ENCODE measurements at regions not wholly inside any gene's neighbourhood (a gene's known extent, or its start where the extent isn't known, plus 50 kb on each side); places are given as distances from the start of the nearest gene placed in this dataset.

DNA sequence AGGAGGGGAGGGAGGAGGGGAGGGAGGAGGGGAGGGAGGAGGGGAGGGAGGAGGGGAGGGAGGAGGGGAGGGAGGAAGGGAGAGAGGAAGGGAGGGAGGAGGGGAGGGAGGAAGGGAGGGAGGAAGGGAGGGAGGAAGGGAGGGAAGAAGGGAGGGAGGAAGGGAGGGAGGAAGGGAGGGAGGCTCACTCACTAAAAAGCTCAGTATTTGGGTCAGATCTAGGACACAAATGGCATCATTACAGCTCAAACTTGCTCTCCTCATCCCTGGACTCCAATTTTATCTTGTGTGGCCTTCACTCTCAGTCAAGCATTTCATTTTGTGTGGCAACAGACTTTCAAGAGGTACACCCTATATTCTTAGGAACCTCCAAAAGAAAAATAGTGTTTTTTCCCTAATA lies 435.4 kb downstream of the IRS1 start:
- DNase-seq, result no peak

- no peak for DNase-seq
Observed at GRCh38 chr2:226362980-226363379, 436.6 kb downstream of the IRS1 start.

DNA sequence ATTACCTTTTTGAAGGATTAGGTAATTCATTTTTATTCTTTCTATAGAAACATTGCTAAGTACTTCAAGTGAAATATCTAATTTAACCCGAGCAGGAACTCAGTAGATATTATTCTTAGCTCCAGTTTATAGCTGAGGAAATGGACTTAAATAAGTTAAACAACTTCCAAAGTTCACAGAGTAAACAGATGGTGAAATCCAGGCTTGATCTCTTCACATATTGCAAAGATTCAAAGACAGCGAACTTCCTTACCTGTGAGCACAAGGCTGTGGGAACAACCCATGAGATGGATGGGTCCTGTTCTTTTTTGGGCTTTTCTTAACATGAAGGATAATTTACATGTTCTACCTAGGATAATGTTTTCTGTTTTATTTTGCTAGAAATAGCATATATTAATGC lies 439.0 kb downstream of the IRS1 start:
- DNase-seq, result no peak

DNA sequence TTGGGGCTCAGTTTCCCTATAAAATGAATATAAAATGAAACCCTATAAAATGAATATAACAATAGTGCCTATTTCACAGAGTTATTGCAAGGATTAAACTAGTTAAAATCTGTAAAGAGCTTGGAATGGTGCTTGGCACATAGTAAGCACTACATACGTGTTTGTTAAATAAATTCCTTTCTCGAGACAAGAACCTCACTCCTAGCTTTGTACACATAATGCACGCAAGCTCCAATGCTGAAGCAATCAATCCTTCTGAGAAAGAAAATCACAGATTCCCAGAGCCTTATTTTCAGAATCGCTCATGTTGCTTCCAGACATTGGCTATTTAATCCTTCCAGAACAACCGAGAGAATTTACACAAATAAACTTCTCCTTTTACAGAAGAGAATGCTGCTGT lies 440.9 kb downstream of the IRS1 start:
- no peak for DNase-seq

GRCh38 chr2:226357816-226358215 lies 441.8 kb downstream of the IRS1 start:
- DNase-seq, result no peak

DNA sequence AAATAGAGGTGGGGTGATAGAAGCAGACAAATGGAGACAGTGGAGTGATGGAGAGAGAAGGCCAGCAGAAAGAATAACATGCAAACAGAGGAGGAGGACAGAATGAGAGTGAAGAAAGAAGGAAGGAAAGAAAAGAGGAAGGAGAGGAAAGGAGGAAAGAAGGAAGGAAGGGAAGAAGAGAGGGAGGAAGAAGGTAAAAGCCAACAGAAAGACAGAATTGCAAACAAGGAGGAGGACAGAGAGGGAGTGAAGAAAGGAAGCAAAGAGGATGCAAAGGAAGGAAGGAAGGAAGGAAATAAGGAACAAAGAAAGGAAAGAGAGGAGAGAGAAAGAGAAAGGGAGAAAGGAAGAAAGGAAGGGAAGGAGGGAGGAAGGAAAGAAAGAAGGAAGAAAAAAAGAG lies 444.0 kb downstream of the IRS1 start:
- DNase-seq, result no peak

GRCh38 chr2:226354434-226354833 lies 445.2 kb downstream of the IRS1 start:
- DNase-seq, result no peak

GRCh38 chr2:226352941-226353560 lies 446.6 kb downstream of the IRS1 start:
- no peak for DNase-seq

DNA sequence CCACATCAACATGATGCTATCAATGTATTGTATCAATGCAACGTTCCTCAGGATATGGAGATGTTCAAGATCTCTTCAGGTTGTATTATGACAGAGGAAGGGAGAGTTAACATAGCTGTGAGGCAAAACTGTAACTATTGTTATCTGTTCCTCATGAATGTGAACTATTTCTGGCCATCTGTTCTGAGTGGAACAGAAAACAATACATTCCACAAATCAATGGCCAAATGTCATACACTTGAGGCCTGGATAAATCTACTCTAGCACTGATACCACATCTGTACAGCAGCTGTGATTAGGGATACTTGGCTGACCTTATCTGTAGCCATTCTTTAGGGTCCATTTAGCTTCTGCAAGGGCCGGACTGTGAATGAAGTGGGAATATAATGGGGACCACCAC lies 447.9 kb downstream of the IRS1 start:
- no peak for DNase-seq

DNA sequence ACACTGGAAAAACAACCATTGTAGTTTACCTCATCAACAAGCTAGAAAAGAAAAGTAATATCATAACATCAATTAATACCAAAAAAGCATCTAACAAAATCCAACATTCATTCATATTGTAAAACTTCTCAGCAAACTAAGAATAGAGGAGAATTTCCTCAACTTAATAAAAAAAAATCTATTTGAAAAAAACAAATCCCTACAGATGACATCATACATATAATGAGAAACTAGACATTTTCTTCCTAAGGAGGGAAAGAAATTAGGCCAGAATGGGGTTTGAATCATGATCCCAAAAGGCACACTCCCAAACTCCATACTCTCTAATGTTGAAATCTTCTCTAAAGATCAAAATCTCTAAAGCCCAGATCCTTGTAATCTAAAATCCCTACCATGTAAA lies 460.0 kb downstream of the IRS1 start:
- no peak for DNase-seq

- DNase-seq, result no peak
Observed at GRCh38 chr2:226338825-226339224, 460.8 kb downstream of the IRS1 start.

- DNase-seq, result no peak
Observed at GRCh38 chr2:226337941-226338600, 461.5 kb downstream of the IRS1 start.

DNA sequence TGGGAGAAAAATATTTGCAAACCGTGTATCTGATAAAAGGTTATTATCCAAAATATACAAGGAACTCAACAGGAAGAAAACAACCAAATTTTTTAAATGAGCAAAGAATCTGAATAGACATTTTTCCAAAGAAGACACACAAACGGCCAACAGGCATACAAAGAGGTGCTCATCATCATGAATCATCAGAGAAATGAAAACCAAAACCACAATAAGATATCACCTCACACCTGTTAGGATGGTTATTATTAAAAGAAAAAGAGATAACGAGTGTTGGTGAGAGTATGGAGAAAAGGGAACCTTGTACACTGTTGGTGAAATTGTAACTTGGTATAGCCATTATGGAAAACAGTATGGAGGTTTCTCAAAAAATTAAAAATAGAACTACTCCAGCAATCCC lies 463.3 kb downstream of the IRS1 start:
- DNase-seq, result no peak

DNA sequence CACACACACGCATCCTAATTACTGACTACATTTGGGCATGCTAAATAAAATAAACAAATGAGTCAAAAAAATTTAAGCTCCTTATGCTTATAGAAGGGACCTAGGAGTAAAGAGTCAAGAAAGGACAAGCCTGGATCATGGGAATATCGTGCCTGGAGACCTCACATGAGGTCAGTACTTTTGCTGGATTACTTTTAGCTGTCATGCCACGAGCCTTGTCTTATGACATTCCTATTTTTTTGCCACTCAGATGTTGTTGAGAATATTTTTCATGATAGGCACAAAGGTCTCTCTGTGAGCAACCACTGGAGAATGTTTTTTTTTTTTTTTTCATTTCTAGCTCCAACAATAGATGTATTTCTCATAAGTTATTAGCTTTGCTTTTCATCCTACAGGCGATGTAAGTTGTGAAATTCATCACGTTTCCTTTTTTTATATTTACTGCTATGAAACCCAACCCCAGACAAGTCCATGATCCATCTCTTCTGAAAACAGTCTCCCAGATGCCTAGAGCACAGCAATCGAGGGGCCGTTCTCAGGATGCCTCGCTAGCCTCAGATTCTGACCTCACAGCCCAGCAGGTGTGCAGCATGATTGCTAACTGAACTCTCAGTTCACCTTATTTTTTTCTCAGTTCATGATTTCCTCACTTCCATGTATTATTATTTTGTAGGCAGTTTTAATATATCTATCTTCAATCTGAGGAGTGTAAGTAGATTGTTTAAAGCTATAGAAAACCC lies 464.5 kb downstream of the IRS1 start:
- no peak for DNase-seq

GRCh38 chr2:226333388-226333787 lies 466.2 kb downstream of the IRS1 start:
- no peak for DNase-seq

- no peak for DNase-seq
Observed at GRCh38 chr2:226330206-226330605, 469.4 kb downstream of the IRS1 start.

- DNase-seq, result no peak
Observed at GRCh38 chr2:226329180-226329579, 470.4 kb downstream of the IRS1 start.

DNA sequence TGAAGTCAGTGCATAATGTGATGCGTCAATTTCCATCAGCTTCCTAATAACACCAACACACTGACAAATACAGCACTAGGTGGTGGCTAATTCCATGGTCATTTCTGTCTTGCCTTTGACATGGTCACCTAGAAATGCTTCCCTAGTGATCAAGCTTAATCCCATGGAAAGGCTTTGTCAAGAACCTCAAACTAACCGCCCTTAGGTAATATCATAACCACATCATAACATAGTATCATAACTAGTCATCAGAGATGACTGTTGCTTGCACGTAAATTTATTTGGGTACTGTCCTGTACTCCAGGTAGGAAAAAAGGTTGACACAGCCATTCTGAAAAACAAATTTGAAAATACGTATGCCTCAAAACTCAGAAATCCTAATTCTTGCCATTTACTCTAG lies 471.8 kb downstream of the IRS1 start:
- DNase-seq, result no peak

DNA sequence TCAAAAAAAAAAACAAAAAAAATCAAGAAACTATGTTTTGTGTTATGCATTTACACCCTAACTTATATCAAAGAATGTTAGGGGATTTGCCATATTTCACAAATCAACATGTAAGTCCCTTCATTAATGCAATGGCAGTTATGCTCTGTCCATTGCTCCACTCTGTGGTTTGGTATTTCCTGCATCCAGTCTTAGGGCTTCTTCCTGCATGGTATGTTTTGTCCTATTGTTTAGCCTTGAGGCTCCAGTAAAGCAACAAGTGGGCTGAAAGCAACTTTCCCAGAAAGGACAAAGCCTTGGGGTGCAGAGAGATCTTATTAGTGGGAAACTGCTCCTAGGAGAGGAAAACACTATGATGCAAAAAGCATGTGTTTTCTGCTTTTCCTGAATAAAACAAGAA lies 474.1 kb downstream of the IRS1 start:
- no peak for DNase-seq

- DNase-seq, result no peak
Observed at GRCh38 chr2:226320076-226320948, 479.3 kb downstream of the IRS1 start.

- DNase-seq, result no peak
Observed at GRCh38 chr2:226317970-226318369, 481.6 kb downstream of the IRS1 start.

GRCh38 chr2:226313060-226313459 lies 486.6 kb downstream of the IRS1 start:
- DNase-seq, result no peak

DNA sequence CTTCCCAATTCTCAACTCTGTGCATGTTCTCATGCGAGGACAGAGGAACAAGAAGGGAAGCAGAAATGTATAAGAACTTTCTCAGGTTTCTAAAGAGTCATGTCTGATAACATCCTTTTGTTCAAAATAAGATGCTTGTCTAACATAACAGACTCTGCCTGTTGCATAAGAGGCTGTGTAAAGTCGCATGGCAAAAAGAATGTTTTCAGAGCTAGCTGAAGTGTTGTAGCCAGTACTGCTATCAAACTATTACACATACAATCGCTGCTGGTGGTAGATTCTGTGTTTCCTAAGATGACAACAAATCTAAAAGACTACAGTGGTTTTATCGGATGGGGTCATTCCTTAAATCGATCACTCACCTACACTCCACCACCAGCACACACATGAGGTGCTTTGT lies 487.5 kb downstream of the IRS1 start:
- DNase-seq, result no peak
